SKM-1 treated with dmso at 0.1 percent for 144 hours (cell line): ENCODE measurements at regions not wholly inside any gene's neighbourhood (a gene's known extent, or its start where the extent isn't known, plus 50 kb on each side); places are given as distances from the start of the nearest gene placed in this dataset.

Experiments
- DNase-seq: peaks from one replicate; lab custom pipeline; 2025; ENCODE audit not compliant: unreplicated experiment; lab: John Stamatoyannopoulos, UW

DNA sequence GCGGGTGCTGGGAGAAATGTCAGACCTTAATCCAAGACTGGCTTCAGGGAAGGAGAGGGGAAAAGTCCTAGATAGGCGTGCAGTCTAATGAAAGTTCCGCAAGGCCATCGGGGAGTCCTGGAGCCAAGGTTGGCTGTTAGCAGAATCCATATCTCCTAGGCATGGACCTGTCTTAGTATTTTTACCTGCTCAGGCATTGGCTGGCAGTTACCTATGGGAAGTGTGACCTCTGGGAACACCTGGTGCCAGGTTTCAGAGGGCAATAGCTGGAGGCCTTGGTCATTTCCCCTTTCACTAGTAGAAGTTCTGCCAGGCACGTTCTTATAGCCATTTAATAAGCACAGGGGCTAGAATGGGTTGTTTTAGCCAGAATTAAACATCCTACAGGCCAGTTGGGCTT, 330.8 kb upstream of the SEMA6D start:
- no peak for DNase-seq

DNA sequence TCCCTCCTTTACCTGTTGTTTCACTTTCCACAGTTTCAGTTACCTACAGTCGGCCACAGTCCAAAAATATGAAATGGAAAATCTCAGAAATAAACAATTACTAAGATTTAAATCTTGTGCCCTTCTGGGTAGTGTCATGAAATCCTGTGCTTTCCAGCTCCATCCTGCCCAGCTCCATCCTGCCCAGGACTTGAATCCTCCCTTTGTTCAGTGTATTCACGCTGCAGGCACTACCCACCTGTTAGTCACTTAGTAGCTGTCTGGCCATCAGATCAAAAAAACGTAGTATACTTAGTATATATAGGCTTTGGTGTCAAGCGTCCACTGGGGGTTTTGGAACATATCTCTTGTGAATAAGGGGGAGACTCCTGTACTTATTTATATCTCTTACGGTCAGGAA, 329.0 kb upstream of the SEMA6D start:
- DNase-seq: no peak

DNA sequence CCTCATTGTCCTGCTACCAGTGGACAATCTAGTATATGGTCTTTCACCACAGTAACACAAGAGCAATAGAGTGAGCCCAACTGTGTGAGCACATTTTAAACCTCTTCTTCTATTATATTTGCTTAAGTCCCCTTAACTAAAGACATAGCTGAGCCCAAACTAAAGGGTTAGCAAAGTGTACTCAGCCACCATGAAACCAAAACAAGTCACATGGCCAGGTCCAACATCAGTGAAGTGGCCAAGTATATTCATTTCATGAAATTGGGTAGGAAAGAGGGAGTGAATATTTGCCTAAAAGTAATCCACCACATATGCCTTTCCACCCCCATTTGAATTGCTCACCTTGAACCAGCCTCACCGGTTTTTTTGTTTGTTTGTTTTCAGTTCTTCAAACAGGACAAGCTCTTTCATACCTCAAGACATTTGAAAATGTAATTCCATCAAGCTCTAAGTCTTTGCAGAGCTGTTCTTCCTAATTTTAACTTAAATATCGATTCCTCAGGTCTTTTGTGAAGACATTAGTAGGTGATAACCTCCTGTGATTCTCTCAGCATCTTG, 327.0 kb upstream of the SEMA6D start:
- no peak for DNase-seq

DNA sequence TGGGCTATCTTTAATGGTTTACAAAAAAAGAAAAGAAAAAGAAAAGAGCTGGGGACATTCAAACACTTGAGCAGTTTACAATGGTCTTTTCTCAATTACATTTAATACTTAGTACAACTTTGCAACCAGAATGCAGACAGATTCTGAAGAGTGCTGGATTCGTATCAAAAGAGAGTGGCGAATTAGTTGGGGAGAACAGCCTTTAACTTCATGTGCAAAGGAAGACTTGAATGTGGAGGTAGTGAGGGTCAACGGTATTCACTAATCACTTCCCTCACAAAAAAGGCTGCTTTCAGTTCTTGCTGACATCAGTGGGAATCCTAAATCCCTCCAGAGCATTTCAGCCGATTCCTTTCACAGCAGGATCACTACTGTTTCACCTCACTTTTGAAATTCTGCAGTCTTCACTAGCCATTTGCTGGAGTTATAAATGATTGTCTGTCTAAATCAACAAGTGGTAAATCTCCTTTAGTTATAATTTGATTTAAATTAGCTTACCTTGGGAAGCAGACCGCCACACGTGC, 323.0 kb upstream of the SEMA6D start:
- no peak for DNase-seq

DNA sequence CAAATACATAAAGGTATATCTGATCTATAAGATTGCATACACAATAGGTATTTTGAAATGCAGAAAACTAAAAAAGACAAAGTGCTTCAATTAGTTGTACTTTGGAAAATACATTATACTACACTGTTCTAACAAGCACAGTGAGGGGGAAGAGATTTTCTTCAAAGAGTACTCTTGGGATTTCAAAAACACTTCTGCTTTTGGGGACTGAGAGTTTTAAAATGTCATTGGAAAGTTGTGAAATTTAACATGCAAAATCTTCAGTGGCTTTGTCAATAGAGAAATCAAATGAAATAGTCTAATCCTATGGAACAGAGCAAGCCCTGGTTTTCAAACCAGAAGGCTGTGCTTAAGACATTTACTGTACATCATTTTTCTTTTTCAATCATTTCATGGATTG, 322.2 kb upstream of the SEMA6D start:
- peak; percentile 73 for DNase-seq

DNA sequence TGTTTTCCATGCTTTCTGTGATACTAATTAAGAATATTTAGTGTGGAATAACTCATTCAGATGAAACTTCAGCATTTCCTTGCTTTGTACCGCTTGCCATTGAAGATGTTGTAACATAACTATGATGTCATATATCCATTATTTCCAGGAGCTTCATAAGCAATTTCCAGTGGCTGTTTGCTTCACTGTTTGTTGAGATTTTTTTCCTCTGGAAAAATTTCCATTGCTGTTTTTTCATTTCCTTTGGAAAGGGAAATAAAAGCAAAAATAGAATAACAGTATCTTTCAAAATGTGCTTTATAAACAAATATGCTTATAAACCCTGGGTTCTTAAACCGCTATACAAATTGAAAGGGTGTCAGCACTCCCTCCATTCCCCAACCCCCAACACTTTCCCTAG, 319.6 kb upstream of the SEMA6D start:
- DNase-seq: no peak

DNA sequence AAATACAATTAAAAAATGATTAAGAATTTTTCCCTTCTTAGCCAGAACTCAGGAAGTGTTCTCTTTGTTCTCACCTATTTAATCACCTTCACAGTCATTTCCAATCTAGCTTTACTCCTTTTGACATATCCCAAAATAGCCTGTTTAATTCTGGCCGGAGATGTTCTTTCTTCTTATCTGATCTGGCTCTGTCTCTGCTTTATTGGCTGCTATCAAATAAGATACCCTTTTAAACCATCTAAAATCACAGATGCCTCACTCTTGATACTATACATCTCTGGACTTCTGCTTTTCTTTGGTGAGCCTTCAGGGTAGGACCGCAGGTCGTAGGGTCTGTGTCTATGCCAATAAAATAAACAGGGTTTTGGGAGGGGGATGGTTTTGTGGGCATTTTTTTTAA, 319.2 kb upstream of the SEMA6D start:
- no peak for DNase-seq

DNA sequence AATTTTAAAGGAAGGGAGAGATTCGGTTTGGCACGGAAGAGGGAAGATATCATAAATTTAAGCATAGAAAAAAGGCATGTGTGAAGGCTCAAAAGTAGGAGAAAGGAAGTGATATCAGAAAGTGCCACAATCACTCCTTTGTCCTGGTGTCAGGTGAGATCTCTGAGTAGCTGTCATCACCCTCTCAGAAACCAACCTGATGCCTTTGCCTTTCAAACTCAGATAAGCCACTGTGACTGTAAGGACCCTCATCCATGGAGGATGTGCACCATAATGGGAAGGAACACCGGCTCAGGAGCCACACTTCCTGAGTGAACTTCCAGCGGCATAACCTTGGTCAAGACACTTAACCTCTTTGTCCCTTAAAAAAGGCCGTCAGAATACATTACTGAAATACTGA, 318.7 kb upstream of the SEMA6D start:
- DNase-seq: no peak

DNA sequence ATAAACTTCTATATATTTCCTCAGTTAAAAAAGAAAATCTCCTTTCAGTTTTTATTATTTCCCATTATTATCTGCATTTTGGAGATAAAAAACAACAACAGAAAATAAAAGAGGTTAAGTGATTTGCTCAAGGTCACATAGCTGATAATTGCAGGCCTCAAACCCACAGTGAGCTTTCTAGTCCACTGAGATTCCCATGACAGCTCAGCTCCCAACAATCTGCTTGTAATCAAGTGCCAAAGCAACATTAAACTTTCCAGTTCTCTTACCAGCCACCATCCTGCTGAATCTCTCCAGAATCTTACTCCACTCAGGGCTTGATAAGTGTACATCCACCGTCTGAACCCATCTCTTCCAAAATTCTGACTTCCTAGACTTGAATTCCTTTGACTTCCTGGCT, 318.2 kb upstream of the SEMA6D start:
- no peak for DNase-seq

DNA sequence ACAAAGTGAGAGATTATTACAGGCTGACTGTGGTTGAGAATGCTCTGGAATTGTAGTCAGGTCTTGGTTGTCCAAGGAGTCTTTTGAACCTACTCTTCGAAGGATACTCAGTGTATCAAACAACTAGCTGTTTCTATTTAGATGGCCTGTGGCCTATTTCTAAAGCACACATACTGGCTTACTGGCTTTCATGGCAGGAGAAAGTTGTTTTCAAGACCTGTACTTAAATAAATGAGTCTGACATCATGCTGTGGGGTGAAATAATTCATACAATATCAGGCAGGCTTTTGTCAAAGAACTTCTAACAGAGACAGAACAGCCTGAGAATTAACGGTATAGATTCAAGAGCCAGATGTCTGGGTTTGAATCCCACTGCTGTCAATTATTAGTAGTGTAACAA, 316.7 kb upstream of the SEMA6D start:
- DNase-seq: no peak

DNA sequence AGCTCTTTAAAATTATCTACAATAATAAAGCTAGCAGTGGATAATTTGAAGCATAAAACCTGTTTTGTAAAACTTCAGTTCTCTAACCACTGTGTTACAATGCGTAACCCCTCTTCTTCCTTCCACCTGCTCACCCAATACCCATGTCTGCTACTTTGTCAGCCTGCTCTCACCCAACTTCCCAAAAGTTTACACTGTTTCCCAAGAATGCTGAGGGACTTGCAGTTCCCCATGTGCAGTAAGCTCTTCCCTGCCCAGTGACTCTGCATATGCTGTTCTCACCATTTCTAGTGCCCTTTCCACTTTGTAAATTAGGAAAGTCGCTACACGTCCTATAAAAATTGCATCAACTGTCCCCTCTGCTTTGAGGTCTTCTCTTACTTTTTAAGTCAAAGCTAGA, 315.9 kb upstream of the SEMA6D start:
- DNase-seq: peak; percentile 15

DNA sequence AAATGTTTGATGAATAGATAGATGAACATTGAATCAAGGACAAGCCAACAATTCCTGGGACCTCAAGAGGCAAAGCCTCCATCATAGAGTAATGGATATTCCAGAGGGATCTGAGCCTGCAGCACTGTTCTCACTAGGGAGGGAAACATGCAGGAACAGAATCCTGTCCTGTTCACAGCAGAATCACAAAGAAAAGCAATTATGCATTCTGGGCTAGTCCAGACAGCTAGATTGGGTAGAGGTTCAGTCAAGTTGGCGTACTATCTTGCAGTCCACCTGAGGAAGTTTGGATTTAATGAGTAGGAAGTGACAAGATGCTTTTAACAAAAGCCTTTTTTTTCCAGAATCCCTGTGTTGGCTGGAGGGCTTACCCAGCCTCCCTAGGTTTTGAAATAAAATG, 314.5 kb upstream of the SEMA6D start:
- no peak for DNase-seq

DNA sequence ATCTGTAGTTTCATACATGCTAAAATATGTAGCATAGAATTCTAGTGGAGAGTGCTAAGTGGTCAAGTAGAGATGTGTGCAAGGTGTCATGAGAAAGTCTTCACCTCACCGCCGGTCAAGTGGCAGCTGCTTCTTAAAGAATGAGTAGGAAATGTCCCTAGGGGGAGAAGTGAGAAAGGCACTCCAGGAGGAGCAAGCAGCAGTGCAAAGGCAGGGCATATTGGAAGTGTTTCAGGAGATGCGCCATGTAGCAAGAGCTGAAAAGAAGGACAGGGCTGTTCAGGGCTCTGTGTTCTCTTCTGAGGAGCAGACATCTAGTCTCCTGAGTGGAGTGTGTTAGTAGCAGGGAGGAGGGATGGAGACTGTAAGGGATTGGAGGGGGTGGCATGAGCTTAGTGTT, 312.4 kb upstream of the SEMA6D start:
- DNase-seq: no peak

DNA sequence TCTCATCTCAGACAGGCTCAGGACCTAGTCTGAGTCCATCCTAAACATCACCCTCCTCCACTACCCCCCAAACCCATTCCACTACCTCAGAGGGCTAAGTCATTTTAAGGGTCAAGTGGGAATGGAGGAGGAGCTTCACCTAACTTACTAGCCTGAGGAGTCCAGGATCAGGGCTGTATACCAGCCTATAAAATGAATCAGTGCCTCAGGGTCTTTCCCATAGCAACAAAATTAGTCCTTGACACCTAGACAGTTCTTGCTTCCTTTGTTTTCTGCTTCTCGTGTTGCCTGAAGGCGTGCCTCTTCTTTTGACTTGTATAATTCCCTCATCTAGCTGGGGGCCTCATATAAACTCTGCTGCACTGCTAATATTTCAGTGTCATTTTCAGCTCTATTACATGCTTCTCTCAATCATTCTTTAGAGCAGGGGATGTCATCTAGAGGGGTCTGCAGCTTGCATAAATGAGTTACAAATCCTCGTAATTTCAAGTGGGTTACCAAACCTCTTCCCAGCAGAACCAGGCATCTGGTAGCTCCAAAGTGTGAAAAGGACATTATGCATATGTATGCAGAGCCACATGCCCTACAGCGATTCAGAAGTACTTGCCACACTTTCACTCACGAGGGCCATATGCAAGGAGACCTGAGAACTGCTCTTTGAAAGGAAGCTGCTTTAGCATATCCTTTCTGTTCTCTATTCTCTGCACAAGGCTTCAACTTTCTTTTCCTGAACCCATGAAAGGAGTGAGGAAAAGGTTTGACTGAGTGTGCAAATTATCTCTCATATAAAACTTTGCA, 311.7 kb upstream of the SEMA6D start:
- no peak for DNase-seq

DNA sequence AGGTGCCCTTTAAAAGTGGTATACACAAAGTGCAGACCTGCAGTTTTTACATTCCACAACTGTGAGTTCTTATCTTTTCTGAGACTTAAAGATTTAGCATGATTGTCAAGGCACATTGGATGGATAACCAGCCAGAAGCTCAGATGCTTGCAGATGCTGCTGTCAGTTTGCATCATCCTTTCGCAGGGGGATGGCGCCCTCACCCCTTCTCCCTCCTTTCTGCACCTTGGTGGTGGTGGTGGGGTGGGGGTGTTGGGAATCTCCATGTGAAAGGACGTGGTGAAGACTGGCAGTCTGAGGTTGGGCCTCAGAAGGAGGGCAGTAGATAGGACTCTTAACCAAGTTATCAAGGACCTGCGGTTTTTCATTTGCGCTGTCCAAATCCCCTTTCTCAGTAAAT, 309.6 kb upstream of the SEMA6D start:
- DNase-seq: no peak

DNA sequence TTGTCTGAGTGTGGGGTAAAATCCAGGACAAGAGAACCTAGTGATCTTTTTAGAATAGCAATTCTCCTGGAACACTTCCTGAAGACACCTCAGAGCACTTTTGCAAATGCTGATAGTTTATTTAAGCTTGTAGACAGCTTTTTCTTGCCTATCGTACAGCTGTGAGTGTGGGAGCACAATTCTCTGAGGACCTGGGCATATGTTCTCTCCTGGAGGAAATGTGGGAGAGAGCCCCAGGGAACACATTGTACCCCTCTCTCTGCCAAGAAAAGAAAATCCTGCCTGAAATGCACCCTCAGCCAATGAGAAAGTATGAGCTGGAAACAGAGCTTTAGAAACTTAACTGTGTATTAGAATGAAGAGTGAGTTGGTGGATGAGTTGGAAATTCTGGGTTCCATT, 308.3 kb upstream of the SEMA6D start:
- DNase-seq: no peak

DNA sequence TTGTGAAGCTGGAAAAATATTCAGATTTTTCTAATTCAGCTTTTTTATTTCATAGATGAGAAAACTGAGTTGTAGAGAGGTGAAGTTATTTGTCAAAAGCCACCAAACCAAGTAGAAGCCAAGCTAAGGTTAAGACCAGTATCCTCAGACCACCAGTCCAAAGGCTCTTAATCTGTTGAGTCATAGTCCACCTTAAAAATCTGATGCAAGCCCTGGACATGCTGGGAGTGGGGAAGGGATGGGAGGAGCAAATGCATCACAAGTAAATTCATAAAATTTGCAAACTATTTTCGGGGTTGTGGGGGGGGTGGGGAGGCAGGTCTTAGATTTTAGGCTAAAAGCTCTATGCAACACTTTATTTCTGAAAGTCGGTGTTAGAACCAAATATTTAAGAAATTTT, 307.7 kb upstream of the SEMA6D start:
- no peak for DNase-seq

DNA sequence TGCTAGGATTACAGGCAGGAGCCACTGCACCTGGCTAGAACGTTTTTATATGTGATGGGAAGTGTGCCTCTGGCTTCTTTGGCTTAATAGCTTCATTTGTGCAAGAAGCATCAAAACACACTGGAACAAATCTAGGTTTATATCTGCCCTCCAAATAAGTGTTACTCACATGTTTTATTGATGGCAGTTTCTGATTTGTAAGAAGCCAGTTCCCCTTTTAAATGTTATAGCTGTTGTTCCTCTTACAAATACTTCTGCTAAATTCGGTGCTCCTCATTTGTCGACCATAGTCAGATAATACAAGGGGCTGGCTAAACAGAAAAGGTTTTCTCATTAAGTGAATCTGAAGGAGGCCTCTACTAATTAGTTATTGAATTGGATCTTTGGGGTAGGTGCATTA, 307.1 kb upstream of the SEMA6D start:
- peak; percentile 74 for DNase-seq

DNA sequence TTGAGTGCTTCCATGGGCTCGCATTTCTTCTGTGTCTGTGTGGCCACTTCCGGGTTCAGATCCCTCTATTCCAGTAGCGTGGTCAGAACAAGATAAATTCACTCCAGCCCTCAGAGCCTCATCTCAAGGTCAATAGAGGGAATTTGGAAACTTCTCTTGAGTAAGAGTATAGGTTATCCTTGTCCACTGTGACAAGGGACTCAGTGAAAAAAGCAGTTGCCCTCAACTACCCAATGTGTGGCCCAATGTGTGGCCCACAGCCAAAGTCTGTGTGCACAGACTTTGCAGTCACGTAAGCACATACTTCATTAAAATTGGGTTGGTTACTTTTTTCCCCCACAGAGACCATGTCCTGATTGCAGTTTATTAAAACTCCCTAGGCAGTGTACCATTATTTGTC, 305.6 kb upstream of the SEMA6D start:
- no peak for DNase-seq

DNA sequence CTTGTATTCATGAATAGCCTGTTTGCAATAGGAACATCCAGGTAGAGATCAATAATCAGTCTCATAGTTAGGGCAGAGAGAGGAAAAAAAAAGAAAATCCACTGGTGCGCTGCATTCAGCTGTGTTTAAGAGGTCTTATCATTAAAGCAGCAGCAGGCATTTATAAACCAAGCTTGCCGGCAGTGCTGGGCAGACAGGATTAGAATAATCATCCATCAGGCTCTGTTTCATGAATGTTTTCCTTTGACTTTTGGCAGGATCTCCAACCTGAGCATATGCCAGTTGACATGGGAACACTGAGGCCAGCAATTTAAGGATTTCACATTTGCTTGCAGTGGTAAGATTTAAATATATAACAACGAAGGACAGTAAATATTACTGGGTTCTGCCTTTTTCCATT, 305.2 kb upstream of the SEMA6D start:
- no peak for DNase-seq

DNA sequence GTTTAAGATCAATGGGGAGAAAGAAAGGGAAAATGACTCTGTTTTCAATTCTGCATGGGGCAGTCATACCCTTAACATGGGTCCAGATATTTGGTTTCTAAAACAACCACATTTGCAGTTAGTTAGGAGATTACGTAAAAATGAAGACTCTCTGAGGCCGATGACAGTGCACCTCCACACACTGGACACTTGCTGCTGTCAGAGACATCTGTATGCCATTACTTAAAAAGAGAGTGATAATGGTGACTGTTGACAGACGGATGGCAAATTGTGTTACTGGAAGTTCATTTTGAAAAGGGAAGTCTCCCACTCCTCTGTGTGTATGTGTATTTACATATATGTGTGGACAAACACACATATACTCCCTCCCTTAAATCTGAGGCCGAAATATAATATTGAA, 304.5 kb upstream of the SEMA6D start:
- no peak for DNase-seq

DNA sequence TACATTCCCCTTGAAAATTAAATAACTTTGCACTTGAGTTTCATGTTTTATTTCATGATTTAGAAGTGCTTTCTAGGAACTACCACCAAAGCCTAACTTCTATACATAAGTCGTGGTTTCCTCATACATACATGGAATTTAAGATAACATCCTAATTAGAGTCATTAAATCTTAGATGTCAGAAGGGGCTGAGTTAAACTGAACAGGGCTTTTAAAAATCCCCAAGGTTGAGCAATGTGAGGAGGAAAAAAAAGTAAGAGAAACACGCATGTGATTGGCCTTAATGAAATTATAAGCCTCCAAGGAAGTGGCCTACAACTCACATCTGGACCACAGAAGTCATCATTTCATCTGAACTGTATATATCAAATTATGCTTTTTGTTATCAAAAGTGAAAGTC, 303.1 kb upstream of the SEMA6D start:
- no peak for DNase-seq

DNA sequence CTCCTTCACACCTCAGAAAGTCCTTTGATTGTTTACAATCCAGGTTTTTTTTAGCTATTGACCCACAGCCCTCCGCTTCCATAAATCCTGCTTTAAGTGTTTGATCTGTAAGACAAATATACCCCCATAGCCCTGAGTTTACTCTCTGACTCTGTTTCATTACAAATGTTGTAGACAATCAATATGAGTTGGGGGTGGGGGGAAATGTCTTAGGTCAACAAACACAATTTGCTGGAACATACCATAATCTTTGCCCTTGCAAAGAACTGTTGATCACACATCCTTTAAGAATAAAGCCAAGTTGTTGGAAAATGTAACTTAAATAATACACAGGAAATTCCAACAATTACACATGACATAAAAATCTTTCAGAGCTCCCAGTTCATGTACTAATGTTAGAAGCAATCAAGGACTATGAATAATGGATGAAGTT, 301.8 kb upstream of the SEMA6D start:
- no peak for DNase-seq
